GM23338 (cell line): ENCODE measurements at regions not wholly inside any gene's neighbourhood (a gene's known extent, or its start where the extent isn't known, plus 50 kb on each side); places are given as distances from the start of the nearest gene placed in this dataset.

Experiments used
- ATAC-seq: fragments of 200-7000 bp; cut with Tn5 transposase; 3 replicates; pipeline ENCODE4 v1.9.1; 2020
- DNase-seq: peaks from one replicate; pipeline ENCODE4 v3.0.0-alpha.2; 2015; ENCODE audit warnings: low spot score
- H2AFZ ChIP-seq: fragments of 200-600 bp; sonication (generic); 2 replicates; pipeline ENCODE4 v1.8.0; 2016; ENCODE audit warnings: antibody characterized with exemption, mild to moderate bottlenecking, moderate library complexity
- H3F3A ChIP-seq: fragments of 200-600 bp; sonication (generic); replicated peaks from 2 replicates; pipeline ENCODE4 v1.8.0; 2017; ENCODE audit warnings: antibody characterized with exemption, mixed run types, low read depth
- H3K27ac ChIP-seq: fragments of 200-600 bp; sonication (generic); 2 replicates; pipeline ENCODE4 v1.6.1; 2016; ENCODE audit warnings: low read depth
- H3K27me3 ChIP-seq: fragments of 200-600 bp; sonication (generic); 2 replicates; pipeline ENCODE4 v1.8.0; 2016; ENCODE audit warnings: mild to moderate bottlenecking, mixed run types, moderate library complexity; ENCODE audit not compliant: insufficient read depth
- H3K36me3 ChIP-seq: fragments of 200-600 bp; sonication (generic); 2 replicates; pipeline ENCODE4 v1.8.0; 2016; ENCODE audit warnings: mild to moderate bottlenecking; ENCODE audit not compliant: insufficient read depth
- H3K4me1 ChIP-seq: fragments of 200-600 bp; sonication (generic); 2 replicates; pipeline ENCODE4 v1.8.0; 2016; ENCODE audit warnings: mild to moderate bottlenecking, moderate library complexity; ENCODE audit not compliant: insufficient read depth
- H3K4me2 ChIP-seq: fragments of 200-600 bp; sonication (generic); 2 replicates; pipeline ENCODE4 v1.7.1; 2017; ENCODE audit warnings: mixed run types
- H3K4me3 ChIP-seq: fragments of 200-600 bp; sonication (generic); 2 replicates; pipeline ENCODE4 v1.6.1; 2016; ENCODE audit warnings: mixed run types
- H3K79me2 ChIP-seq: fragments of 200-600 bp; sonication (generic); replicated peaks from 2 replicates; pipeline ENCODE4 v1.8.0; 2017; ENCODE audit warnings: mild to moderate bottlenecking; ENCODE audit not compliant: insufficient read depth
- H3K9me2 ChIP-seq: fragments of 200-600 bp; sonication (generic); 2 replicates; pipeline ENCODE4 v1.8.0; 2017; ENCODE audit not compliant: insufficient read depth
- H4K20me1 ChIP-seq: fragments of 200-600 bp; sonication (generic); replicated peaks from 2 replicates; pipeline ENCODE4 v1.8.0; 2017; ENCODE audit warnings: mild to moderate bottlenecking; ENCODE audit not compliant: insufficient read depth
- H3K27ac Mint-ChIP-seq: 2 replicates; pipeline ENCODE4 v1.8.0; 2020; ENCODE audit warnings: inconsistent platforms, mild to moderate bottlenecking, moderate library complexity, mixed read lengths
- H3K27me3 Mint-ChIP-seq: 3 replicates; pipeline ENCODE4 v1.8.0; 2022; ENCODE audit warnings: low read depth, mild to moderate bottlenecking, moderate library complexity, mixed read lengths, inconsistent platforms; ENCODE audit not compliant: insufficient read depth, poor library complexity
- H3K36me3 Mint-ChIP-seq: 3 replicates; pipeline ENCODE4 v1.8.0; 2021; ENCODE audit warnings: low read depth, mild to moderate bottlenecking, inconsistent platforms, moderate library complexity, mixed read lengths
- H3K4me1 Mint-ChIP-seq: 3 replicates; pipeline ENCODE4 v1.8.0; 2020; ENCODE audit warnings: mild to moderate bottlenecking, inconsistent platforms, mixed read lengths
- H3K4me3 Mint-ChIP-seq: 3 replicates; pipeline ENCODE4 v1.8.0; 2021; ENCODE audit warnings: moderate library complexity, mild to moderate bottlenecking, inconsistent platforms, mixed read lengths
- H3K9me3 Mint-ChIP-seq: 3 replicates; pipeline ENCODE4 v1.8.0; 2020; ENCODE audit warnings: moderate library complexity, mild to moderate bottlenecking, inconsistent platforms, mixed read lengths
- CREB1 ChIP-seq: fragments of 250-450 bp; sonication (Bioruptor Pico); IDR thresholded peaks from 2 replicates; pipeline ENCODE4 v1.5.0; 2020; ENCODE audit warnings: low read depth, mild to moderate bottlenecking, moderate library complexity
- EZH2phosphoT487 ChIP-seq: fragments of 200-600 bp; sonication (generic); IDR thresholded peaks from one replicate; pipeline ENCODE4 v1.8.1; 2018; ENCODE audit warnings: antibody characterized with exemption; ENCODE audit not compliant: unreplicated experiment
- NANOG ChIP-seq: IDR thresholded peaks from 2 replicates; pipeline ENCODE4 v1.6.1; 2016; ENCODE audit warnings: antibody characterized with exemption, borderline replicate concordance
- STAT1 ChIP-seq: IDR thresholded peaks from one replicate; pipeline ENCODE4 v1.6.1; 2016; ENCODE audit warnings: antibody characterized with exemption; ENCODE audit not compliant: unreplicated experiment
- ZNF114 ChIP-seq: fragments of 250-450 bp; sonication (Bioruptor Pico); IDR thresholded peaks from 2 replicates; pipeline ENCODE4 v1.5.0; 2020; ENCODE audit warnings: mild to moderate bottlenecking, moderate library complexity
- ZNF331 ChIP-seq: fragments of 250-450 bp; sonication (Bioruptor Pico); IDR thresholded peaks from 2 replicates; pipeline ENCODE4 v1.5.0; 2020; ENCODE audit warnings: low read depth, mild to moderate bottlenecking, moderate library complexity
- TF ChIP-seq, protein P1 (sequence below): fragments of 250-450 bp; sonication (Bioruptor Pico); IDR thresholded peaks from 2 replicates; pipeline ENCODE4 v1.5.0; 2020; ENCODE audit warnings: mild to moderate bottlenecking, moderate library complexity
- TF ChIP-seq, protein P2 (sequence below), 2 experiments: fragments of 200-600 bp in 1 of 2; sonication (generic) in 1 of 2; conservative IDR thresholded peaks; 2 replicates each; pipeline versions ENCODE4 v1.5.1 to v1.6.1; 2016 to 2017; ENCODE audit warnings: antibody characterized with exemption in 2 of 2, low read depth in 2 of 2, mild to moderate bottlenecking in 2 of 2, moderate library complexity in 1 of 2

DNA sequence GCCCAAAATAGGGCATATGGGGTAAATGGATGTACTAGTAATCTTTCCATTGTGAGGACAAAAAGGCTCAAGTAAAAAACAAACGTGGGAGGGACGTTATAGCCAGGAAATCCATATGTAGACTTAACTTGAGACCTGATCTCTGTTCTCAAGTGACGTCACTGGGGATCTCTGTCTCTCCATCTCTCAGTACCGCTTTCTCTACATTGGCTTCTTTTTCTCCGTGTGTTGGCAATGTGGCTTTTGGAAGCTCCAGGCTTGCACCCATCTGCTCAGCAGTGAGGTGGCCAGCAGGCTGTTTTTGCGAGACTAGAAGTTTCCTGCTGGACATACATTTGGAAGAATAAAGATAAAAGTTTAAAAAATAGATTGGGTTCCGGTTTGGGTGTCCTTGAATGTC lies 66.0 kb upstream of the NRXN3 start (continued):
- TF ChIP-seq, protein P1, sequence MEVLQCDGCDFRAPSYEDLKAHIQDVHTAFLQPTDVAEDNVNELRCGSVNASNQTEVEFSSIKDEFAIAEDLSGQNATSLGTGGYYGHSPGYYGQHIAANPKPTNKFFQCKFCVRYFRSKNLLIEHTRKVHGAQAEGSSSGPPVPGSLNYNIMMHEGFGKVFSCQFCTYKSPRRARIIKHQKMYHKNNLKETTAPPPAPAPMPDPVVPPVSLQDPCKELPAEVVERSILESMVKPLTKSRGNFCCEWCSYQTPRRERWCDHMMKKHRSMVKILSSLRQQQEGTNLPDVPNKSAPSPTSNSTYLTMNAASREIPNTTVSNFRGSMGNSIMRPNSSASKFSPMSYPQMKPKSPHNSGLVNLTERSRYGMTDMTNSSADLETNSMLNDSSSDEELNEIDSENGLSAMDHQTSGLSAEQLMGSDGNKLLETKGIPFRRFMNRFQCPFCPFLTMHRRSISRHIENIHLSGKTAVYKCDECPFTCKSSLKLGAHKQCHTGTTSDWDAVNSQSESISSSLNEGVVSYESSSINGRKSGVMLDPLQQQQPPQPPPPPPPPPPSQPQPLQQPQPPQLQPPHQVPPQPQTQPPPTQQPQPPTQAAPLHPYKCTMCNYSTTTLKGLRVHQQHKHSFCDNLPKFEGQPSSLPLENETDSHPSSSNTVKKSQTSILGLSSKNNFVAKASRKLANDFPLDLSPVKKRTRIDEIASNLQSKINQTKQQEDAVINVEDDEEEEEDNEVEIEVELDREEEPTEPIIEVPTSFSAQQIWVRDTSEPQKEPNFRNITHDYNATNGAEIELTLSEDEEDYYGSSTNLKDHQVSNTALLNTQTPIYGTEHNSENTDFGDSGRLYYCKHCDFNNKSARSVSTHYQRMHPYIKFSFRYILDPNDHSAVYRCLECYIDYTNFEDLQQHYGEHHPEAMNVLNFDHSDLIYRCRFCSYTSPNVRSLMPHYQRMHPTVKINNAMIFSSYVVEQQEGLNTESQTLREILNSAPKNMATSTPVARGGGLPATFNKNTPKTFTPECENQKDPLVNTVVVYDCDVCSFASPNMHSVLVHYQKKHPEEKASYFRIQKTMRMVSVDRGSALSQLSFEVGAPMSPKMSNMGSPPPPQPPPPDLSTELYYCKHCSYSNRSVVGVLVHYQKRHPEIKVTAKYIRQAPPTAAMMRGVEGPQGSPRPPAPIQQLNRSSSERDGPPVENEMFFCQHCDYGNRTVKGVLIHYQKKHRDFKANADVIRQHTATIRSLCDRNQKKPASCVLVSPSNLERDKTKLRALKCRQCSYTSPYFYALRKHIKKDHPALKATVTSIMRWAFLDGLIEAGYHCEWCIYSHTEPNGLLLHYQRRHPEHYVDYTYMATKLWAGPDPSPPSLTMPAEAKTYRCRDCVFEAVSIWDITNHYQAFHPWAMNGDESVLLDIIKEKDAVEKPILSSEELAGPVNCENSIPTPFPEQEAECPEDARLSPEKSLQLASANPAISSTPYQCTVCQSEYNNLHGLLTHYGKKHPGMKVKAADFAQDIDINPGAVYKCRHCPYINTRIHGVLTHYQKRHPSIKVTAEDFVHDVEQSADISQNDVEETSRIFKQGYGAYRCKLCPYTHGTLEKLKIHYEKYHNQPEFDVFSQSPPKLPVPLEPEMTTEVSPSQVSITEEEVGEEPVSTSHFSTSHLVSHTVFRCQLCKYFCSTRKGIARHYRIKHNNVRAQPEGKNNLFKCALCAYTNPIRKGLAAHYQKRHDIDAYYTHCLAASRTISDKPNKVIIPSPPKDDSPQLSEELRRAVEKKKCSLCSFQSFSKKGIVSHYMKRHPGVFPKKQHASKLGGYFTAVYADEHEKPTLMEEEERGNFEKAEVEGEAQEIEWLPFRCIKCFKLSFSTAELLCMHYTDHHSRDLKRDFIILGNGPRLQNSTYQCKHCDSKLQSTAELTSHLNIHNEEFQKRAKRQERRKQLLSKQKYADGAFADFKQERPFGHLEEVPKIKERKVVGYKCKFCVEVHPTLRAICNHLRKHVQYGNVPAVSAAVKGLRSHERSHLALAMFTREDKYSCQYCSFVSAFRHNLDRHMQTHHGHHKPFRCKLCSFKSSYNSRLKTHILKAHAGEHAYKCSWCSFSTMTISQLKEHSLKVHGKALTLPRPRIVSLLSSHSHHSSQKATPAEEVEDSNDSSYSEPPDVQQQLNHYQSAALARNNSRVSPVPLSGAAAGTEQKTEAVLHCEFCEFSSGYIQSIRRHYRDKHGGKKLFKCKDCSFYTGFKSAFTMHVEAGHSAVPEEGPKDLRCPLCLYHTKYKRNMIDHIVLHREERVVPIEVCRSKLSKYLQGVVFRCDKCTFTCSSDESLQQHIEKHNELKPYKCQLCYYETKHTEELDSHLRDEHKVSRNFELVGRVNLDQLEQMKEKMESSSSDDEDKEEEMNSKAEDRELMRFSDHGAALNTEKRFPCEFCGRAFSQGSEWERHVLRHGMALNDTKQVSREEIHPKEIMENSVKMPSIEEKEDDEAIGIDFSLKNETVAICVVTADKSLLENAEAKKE, result no peak
- TF ChIP-seq EZH2phosphoT487 (no peak), NANOG (no peak), ZNF331 (CRISPR knock-in tag) (no peak), STAT1 (no peak), CREB1 (CRISPR knock-in tag) (no peak), ZNF114 (CRISPR knock-in tag) (no peak)
- TF ChIP-seq, protein P2, sequence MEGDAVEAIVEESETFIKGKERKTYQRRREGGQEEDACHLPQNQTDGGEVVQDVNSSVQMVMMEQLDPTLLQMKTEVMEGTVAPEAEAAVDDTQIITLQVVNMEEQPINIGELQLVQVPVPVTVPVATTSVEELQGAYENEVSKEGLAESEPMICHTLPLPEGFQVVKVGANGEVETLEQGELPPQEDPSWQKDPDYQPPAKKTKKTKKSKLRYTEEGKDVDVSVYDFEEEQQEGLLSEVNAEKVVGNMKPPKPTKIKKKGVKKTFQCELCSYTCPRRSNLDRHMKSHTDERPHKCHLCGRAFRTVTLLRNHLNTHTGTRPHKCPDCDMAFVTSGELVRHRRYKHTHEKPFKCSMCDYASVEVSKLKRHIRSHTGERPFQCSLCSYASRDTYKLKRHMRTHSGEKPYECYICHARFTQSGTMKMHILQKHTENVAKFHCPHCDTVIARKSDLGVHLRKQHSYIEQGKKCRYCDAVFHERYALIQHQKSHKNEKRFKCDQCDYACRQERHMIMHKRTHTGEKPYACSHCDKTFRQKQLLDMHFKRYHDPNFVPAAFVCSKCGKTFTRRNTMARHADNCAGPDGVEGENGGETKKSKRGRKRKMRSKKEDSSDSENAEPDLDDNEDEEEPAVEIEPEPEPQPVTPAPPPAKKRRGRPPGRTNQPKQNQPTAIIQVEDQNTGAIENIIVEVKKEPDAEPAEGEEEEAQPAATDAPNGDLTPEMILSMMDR (conservative IDR thresholded peaks at IDR 0.05; ENCODE audit: low read depth in 2 of 2), result no peak

DNA sequence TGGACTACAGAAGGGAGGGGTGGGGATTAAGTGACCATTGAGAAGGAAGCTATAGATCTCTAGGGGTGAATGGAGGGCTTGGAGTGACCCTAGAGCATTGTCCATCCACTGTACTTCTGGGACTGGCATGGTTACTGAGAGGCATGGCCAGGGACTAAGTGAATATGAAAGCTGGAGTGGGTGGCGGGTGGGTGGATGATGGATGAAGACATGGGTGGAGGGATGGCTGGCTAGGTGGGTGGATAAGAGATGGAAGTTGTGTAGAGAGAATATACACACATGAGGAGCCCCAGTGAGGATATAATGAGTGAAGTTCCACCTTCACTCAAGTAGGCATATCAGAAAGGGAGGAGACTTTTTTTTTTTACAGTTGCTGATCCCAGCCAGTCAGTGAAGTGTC lies 65.5 kb upstream of the NRXN3 start:
- DNase-seq (no peak), ATAC-seq (no peak)
- no peak overlapping the region for H2AFZ ChIP-seq
- H3K4me2 ChIP-seq, result no peak overlapping the region
- no peak overlapping the region for H3K4me3 ChIP-seq
- no peaks in the 10 kb centered on the region for H3K4me1 ChIP-seq
- Mint-ChIP-seq H3K9me3 (no peaks in the 10 kb centered on the region), H3K4me1 (0 out of 3 replicates have a peak, but pooled peaks cover 3% of the 10 kb centered on the region), H3K27me3 (no peaks in the 10 kb centered on the region), H3K4me3 (no peak overlapping the region), H3K36me3 (no peaks in the 10 kb centered on the region), H3K27ac (no peak overlapping the region)
- H3K36me3 ChIP-seq, result no peaks in the 10 kb centered on the region
- no peaks in the 10 kb centered on the region for H3K79me2 ChIP-seq
- H4K20me1 ChIP-seq, result no peaks in the 10 kb centered on the region
- 0 out of 2 replicates have a peak, but pooled peaks cover 4% of the 10 kb centered on the region for H3K9me2 ChIP-seq
- no peak overlapping the region for H3K27ac ChIP-seq
- H3K27me3 ChIP-seq, result no peaks in the 10 kb centered on the region
- H3F3A ChIP-seq, result no peaks in the 10 kb centered on the region
- TF ChIP-seq, protein P1, result no peak
- TF ChIP-seq STAT1 (no peak), ZNF331 (CRISPR knock-in tag) (no peak)
